ENCODE measurements at regions not wholly inside any gene's neighbourhood (a gene's known extent, or its start where the extent isn't known, plus 50 kb on each side); places are given as distances from the start of the nearest gene placed in this dataset.
"Not testable (repeated sequence)": the region's sequence is repeated elsewhere in the genome, so short reads cannot be mapped to it uniquely, and the experiment has no call there.

GRCh38 chr2:66013456-66013855, 421.5 kb upstream of the MEIS1 start:
- DNase-seq = no peak

GRCh38 chr2:66003931-66004330, 431.0 kb upstream of the MEIS1 start:
- no peak for DNase-seq

- DNase-seq = no peak
These were observed 433.4 kb upstream of the MEIS1 start for GRCh38 chr2:66001538-66001937.

- DNase-seq = no peak
These were observed 434.0 kb upstream of the MEIS1 start for GRCh38 chr2:66000901-66001300.

- DNase-seq = no peak
These were observed 435.1 kb upstream of the MEIS1 start for GRCh38 chr2:65999796-66000195.

GRCh38 chr2:65999103-65999502, 435.8 kb upstream of the MEIS1 start:
- DNase-seq = no peak

- no peak for DNase-seq
These were observed 437.0 kb upstream of the MEIS1 start for GRCh38 chr2:65997961-65998360.

GRCh38 chr2:65992198-65992554, 442.7 kb upstream of the MEIS1 start:
- no peak for DNase-seq

GRCh38 chr2:65991381-65992197, 443.3 kb upstream of the MEIS1 start:
- no peak for DNase-seq

- no peak for DNase-seq
These were observed 448.9 kb upstream of the MEIS1 start for GRCh38 chr2:65985986-65986385.

GRCh38 chr2:65980531-65980930, 454.4 kb upstream of the MEIS1 start:
- no peak for DNase-seq

GRCh38 chr2:65979446-65979845, 455.5 kb upstream of the MEIS1 start:
- no peak for DNase-seq

- no peak for DNase-seq
These were observed 460.7 kb upstream of the MEIS1 start for GRCh38 chr2:65974067-65974723.

- no peak for DNase-seq
These were observed 465.8 kb upstream of the MEIS1 start for GRCh38 chr2:65969161-65969560.

- not testable (repeated sequence) for DNase-seq
These were observed 471.6 kb upstream of the MEIS1 start for GRCh38 chr2:65963303-65963702.

GRCh38 chr2:65960953-65961352, 474.0 kb upstream of the MEIS1 start:
- DNase-seq = no peak

- no peak for DNase-seq
These were observed 477.0 kb upstream of the MEIS1 start for GRCh38 chr2:65957886-65958285.

- DNase-seq = no peak
These were observed 477.5 kb upstream of the MEIS1 start for GRCh38 chr2:65957454-65957853.

- DNase-seq = no peak
These were observed 479.7 kb upstream of the MEIS1 start for GRCh38 chr2:65955259-65955658.

GRCh38 chr2:65952966-65953761, 481.8 kb upstream of the MEIS1 start:
- no peak for DNase-seq

- no peak for DNase-seq
These were observed 490.7 kb upstream of the MEIS1 start for GRCh38 chr2:65944213-65944612.

- no peak for DNase-seq
These were observed 491.7 kb upstream of the MEIS1 start for GRCh38 chr2:65943099-65943786.

GRCh38 chr2:65940856-65941255, 494.1 kb upstream of the MEIS1 start:
- DNase-seq = no peak
